GM19452 (cell line): ENCODE measurements at regions not wholly inside any gene's neighbourhood (a gene's known extent, or its start where the extent isn't known, plus 50 kb on each side); places are given as distances from the start of the nearest gene placed in this dataset.

Source experiments
- ATAC-seq: cut with Tn5 transposase; IDR thresholded peaks from one replicate; pipeline ENCODE4 v1.9.1; 2021; ENCODE audit not compliant: unreplicated experiment

GRCh38 chr3:31246293-31247062 is 286.2 kb upstream of the STT3B start:
- no peak for ATAC-seq

DNA sequence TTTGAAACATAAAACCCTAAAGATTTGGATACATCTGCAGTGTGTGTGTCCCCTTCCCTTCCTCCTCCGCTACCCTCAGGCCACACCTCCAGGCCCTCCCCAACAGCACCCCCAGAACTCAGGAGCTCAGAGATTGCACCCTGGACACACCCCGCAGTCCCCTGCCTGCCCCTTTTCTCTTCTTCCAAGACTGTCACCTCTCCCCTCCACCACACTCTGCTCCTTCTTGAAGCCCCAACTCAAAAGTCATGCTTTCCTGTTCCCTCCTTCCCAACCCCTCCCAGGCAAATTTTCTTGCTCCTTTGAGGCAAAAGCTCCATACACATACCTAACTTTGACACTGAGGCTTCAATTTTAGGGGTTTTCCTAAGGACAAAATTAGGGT is 285.7 kb upstream of the STT3B start:
- ATAC-seq: no peak

DNA sequence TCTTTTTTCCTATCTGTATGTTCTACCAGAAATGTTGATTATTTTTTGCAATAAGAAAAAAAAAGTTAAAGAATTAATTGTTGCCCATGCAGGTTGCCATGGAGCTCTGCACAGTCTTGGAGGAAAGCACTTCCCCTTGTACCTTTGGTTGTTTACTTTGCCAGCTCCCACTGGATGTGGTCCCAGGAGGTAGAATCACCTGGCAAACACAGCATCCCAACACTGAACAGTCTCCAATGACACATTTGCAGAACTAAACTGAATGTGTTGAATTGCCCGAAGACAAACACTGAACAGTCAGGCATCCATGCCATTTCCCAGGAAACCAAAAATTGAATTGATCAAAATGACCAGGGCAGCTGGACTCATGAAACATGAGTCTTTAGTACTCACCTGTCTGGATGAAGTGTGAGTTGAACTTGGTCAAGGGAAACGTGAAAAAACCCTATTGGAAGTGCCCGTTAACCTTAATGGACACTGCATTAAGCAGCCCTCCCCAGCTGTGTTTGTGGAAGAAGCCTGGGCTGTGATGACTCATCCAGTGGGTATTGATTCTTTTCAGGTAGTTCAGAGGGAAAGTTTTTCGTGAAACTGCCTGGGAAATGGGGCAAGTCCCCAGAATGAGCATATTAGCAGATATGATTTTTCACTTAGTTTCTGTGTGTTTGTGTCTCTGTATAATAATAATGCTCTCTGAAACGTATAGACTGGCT is 284.7 kb upstream of the STT3B start:
- ATAC-seq: peak; percentile 57

GRCh38 chr3:31248563-31248992 is 284.1 kb upstream of the STT3B start:
- ATAC-seq: peak; percentile 15

- no peak for ATAC-seq
Measured at GRCh38 chr3:31249545-31249944, 283.2 kb upstream of the STT3B start.

GRCh38 chr3:31250116-31250777 is 282.5 kb upstream of the STT3B start:
- ATAC-seq: no peak

DNA sequence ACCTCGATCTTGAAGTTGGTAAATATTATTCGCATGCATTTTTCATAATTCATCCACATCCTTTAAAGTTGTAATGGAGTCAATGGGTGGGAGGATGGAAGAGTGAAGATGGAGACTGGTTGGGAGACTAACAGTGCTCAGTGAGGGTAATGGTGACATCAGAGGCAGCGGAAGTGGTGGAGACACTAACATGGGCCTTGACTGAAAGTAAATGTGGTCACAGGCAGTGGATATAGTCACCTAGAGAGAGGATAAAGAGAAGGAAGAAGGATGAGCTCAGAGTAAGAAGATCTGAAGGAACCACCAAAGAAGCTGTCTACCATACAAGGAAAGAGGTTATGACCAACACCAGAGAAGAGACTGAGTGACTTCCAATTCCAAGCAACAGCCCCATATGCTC is 281.6 kb upstream of the STT3B start:
- ATAC-seq: no peak

- ATAC-seq: no peak
Measured at GRCh38 chr3:31252216-31253185, 280.2 kb upstream of the STT3B start.

- ATAC-seq: no peak
Measured at GRCh38 chr3:31253782-31254181, 278.9 kb upstream of the STT3B start.

- ATAC-seq: no peak
Measured at GRCh38 chr3:31254483-31254882, 278.2 kb upstream of the STT3B start.

- ATAC-seq: no peak
Measured at GRCh38 chr3:31255007-31255581, 277.6 kb upstream of the STT3B start.

- no peak for ATAC-seq
Measured at GRCh38 chr3:31262201-31262600, 270.5 kb upstream of the STT3B start.

DNA sequence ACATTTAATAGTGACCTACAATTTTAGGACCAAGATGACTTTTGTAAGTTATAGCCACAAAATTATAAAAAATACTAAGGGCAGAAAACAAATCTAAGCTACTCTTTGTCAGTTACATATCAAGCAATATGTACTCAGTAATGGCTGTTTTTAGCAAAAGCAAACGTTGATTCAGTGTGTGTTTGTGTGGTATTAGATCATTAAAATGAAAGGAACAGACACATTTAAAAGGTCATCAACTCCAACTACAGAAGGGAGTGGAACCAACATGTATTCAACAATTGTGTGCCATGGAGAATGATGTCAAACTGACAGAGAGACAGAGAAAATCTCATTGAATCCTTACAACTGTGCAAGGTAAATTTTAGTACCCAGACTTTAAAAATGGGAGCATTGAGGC is 268.8 kb upstream of the STT3B start:
- ATAC-seq: no peak

GRCh38 chr3:31265646-31266428 is 266.9 kb upstream of the STT3B start:
- ATAC-seq: no peak

DNA sequence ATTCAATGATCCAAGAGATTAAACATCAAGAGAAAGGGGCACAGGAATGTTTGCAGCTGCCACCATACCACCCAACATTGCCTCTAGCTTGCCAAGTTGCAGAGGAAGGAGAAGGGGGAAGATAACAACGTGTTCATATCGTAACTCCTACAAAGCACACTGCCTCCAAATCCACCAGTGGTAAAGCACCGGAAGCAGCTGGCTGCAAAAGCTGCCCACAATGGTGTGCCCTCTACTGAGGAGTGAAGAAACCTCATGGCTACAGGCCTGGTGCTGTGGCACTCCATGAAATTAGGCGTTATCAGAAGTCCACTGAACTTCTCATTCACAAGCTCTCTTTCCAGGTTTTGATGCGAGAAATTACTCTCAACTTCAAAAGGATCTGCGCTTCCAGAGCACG is 263.9 kb upstream of the STT3B start:
- no peak for ATAC-seq

- no peak for ATAC-seq
Measured at GRCh38 chr3:31270010-31270409, 262.7 kb upstream of the STT3B start.

DNA sequence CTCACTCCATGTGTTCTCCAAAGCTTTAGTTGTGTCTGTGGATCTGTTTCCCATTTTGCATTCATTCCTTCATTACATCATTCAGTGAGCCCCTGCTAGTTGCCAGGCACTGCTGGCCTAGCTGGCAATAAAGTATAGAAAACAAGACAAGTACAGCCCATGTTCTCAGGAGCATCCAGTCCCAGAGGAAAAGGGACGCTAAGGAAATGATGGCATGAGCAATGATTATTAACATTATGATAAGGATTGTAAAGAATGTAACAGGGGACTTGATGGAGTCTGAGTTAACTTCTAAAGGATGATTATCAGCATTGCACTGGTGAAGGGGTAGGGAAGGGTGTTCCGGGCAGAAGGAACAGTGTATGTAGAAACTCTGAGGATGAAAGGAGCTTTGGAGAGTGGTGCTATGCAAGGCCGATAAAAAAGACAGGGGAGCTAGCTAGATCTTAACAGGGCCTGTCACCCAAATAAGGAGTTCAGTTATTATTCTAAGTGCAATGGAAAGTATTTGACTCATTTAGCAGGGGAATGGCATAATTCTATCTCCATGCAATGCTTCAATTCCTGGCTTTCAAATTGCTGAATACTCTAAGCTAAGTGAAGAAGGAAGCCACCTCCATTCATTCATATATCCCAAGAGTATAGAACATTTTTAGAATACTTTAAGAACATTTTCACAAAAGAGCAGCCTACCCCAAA is 258.2 kb upstream of the STT3B start:
- no peak for ATAC-seq

DNA sequence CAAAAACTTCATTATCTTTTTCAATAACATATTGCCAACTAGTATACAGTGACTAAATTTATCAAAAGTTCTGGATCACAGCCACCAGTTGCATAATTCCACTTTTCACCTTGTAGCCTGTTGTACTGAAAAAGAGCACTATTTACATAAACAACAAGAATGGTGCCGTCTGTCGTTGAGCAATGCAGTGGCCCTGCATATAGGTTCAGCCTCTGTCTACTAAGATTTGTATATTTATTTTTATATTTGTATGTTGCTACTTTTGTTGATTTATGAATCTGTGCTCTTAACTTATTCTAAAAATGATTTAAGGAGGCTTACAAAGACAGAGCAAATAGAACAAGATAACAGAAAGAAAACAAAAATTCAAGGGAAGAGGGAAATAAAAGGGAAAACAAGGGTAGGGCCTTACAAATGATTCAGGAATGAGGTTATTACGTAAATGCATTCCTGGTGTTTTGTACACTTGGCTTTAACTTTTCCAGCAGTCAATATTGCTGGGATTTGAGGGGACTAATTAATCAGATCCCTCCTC is 257.6 kb upstream of the STT3B start:
- ATAC-seq: no peak

- no peak for ATAC-seq
Measured at GRCh38 chr3:31275583-31275982, 257.1 kb upstream of the STT3B start.
